Sigmoid colon (tissue), 6 donors: ENCODE measurements at regions not wholly inside any gene's neighbourhood (a gene's known extent, or its start where the extent isn't known, plus 50 kb on each side); places are given as distances from the start of the nearest gene placed in this dataset.

Experiments
- DNase-seq: peaks from one replicate; pipeline ENCODE4 v3.0.0-alpha.2; 2019
- H3K27ac ChIP-seq, 4 donors: fragments of 200-600 bp; sonication (generic); one replicate each; pipeline ENCODE4 v1.5.1; 2016 to 2019; ENCODE audit warnings: mild to moderate bottlenecking in 1 of 4
- H3K27me3 ChIP-seq, 3 donors: fragments of 200-600 bp; sonication (generic); one replicate each; pipeline ENCODE4 v1.5.1; 2019; ENCODE audit warnings: mild to moderate bottlenecking in 1 of 3
- H3K36me3 ChIP-seq, 4 donors: fragments of 200-600 bp; sonication (generic); one replicate each; pipeline ENCODE4 v1.5.1; 2016 to 2019
- H3K4me1 ChIP-seq, 4 donors: fragments of 200-600 bp; sonication (generic); one replicate each; pipeline ENCODE4 v1.5.1; 2017 to 2019
- H3K4me3 ChIP-seq, 4 donors: fragments of 200-600 bp; sonication (generic); one replicate each; pipeline ENCODE4 v1.5.1; 2017 to 2019; ENCODE audit warnings: mild to moderate bottlenecking in 2 of 4, moderate library complexity in 1 of 4
- H3K9me3 ChIP-seq, 4 donors: fragments of 200-600 bp in 3 of 4; sonication (generic) in 3 of 4; one replicate each; pipeline versions ENCODE4 v1.5.1 to v1.6.1; 2013 to 2019
- CTCF ChIP-seq, 4 experiments: fragments of 450-650 bp in 3 of 4; fragments of 200-600 bp in 1 of 4; IDR thresholded peaks; one replicate each; pipeline ENCODE4 v1.5.1; 2016 to 2019; ENCODE audit warnings: antibody characterized with exemption in 4 of 4, mild to moderate bottlenecking in 3 of 4, moderate library complexity in 2 of 4
- EP300 ChIP-seq, 4 donors: sonication (generic); formaldehyde crosslinking; IDR thresholded peaks; one replicate each; pipeline ENCODE4 v1.6.1; 2017; ENCODE audit warnings: antibody characterized with exemption in 4 of 4
- POLR2A ChIP-seq, 2 donors: fragments of 450-650 bp; IDR thresholded peaks; one replicate each; pipeline ENCODE4 v1.6.1; 2016; ENCODE audit warnings: antibody characterized with exemption in 2 of 2, mild to moderate bottlenecking in 2 of 2, moderate library complexity in 2 of 2
- POLR2AphosphoS5 ChIP-seq, 4 donors: sonication (generic); formaldehyde crosslinking; IDR thresholded peaks; one replicate each; pipeline ENCODE4 v1.6.1; 2017; ENCODE audit warnings: antibody characterized with exemption in 4 of 4
- WGBS, 2 donors: extraction: QIAGEN DNeasy Blood & Tissue Kit; methylation state at CpG; one replicate each; pipeline ENCODE4 v1.1.7; 2013; 5-methylcytosine and 5-hydroxymethylcytosine counted together
- intact Hi-C: fragments of 100-400 bp; cut with DNase I; formaldehyde crosslinking; loops from one replicate; pipeline ENCODE4 v1.15.1; 2023
- donor health status: healthy with polysubstance abuse.
- donor health status: healthy.

DNA sequence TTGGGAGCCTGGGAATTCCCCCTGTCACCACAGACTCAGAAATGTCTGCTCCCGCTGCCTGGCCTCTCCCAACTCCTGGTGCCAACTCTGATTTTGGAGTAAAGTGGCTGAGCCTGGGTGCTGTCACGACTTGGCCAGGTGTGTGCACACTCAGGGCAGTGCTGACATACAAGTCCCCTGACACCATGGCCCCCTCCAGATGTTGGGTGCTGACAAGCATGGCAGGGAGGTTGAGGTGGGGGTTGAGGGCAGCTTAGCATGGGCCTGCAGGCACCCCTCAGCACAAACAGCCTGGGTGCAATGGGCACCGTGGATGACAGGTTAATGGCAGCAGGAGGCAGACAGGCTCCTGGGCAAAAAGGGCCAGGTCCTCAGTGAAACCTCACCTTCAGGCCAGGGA, 511.2 kb downstream of the SQOR start:
- Histone ChIP-seq H3K27ac (no peak overlapping the region), H3K36me3 (no peaks in the 10 kb centered on the region), H3K9me3 (no peaks in the 10 kb centered on the region), H3K27me3 (no peaks in the 10 kb centered on the region), H3K4me3 (no peak overlapping the region), H3K4me1 (no peaks in the 10 kb centered on the region)
- no peak for TF ChIP-seq EP300 (IDR thresholded peaks at IDR 0.05)
- no peak for TF ChIP-seq POLR2A (IDR thresholded peaks at IDR 0.05)
- TF ChIP-seq POLR2AphosphoS5 (IDR thresholded peaks at IDR 0.05): no peak
- TF ChIP-seq CTCF (IDR thresholded peaks at IDR 0.05): no peak
- DNase-seq: no peak
- intact Hi-C loops: no loop called here
- 84 to 87% methylated on average over 3 of the region's 3 CpGs for WGBS, 2 donors

DNA sequence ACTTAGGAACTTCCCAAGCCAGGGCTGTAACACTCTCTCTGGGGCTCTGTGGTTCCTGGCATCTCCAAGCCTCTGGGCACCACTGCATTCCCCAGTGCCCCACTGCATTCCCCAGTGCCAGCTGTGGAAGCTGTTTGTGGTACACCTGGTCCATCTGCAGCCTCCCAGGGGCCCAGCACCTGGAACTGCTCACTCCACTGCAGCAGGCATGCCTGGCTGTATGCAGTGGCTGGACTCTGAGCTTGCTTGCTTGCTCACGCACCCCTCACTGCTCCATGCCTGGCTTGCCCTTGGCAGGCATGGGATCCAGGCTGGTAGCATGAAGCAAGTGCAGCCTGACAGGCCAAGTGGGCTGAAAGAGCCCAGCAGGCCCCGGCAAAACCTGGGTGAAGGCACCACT, 512.1 kb downstream of the SQOR start:
- TF ChIP-seq EP300 (IDR thresholded peaks at IDR 0.05) (no peak), POLR2AphosphoS5 (IDR thresholded peaks at IDR 0.05) (no peak), CTCF (IDR thresholded peaks at IDR 0.05) (no peak)
- Histone ChIP-seq H3K4me1 (no peaks in the 10 kb centered on the region), H3K27me3 (no peaks in the 10 kb centered on the region), H3K4me3 (no peak overlapping the region), H3K27ac (no peak overlapping the region), H3K36me3 (no peaks in the 10 kb centered on the region), H3K9me3 (no peaks in the 10 kb centered on the region)
- intact Hi-C loops: no loop called here
- no peak for DNase-seq
- WGBS, 2 donors: 93 to 94% methylated on average over 2 of the region's 2 CpGs

GRCh38 chr15:46151786-46152185, 517.0 kb downstream of the SQOR start:
- 71 to 83% methylated on average over 1 of the region's 1 CpG for WGBS, 2 donors
- intact Hi-C loops: no loop called here
- H3K4me1 ChIP-seq: no peaks in the 10 kb centered on the region

GRCh38 chr15:46166750-46167149, 531.9 kb downstream of the SQOR start:
- WGBS, 2 donors: 44 to 47% methylated on average over 1 of the region's 1 CpG
- H3K27ac ChIP-seq: no peak overlapping the region
- DNase-seq: no peak
- intact Hi-C loops: no loop called here
- no peak overlapping the region for H3K4me3 ChIP-seq
- no peak for TF ChIP-seq POLR2AphosphoS5 (IDR thresholded peaks at IDR 0.05)
- no peaks in the 10 kb centered on the region for H3K27me3 ChIP-seq
- no peaks in the 10 kb centered on the region for H3K36me3 ChIP-seq
- no peaks in the 10 kb centered on the region for H3K4me1 ChIP-seq
- H3K9me3 ChIP-seq: peaks cover 0 to 8% (median 6%) of the 10 kb centered on the region in 4 donors

More at GRCh38 chr15:46151786-46152185, 517.0 kb downstream of the SQOR start:
- no peaks in the 10 kb centered on the region for H3K36me3 ChIP-seq
- no peak overlapping the region for H3K27ac ChIP-seq
- no peak for DNase-seq
- no peaks in the 10 kb centered on the region for H3K27me3 ChIP-seq
- TF ChIP-seq CTCF (IDR thresholded peaks at IDR 0.05) (no peak), EP300 (IDR thresholded peaks at IDR 0.05) (no peak), POLR2AphosphoS5 (IDR thresholded peaks at IDR 0.05) (no peak), POLR2A (IDR thresholded peaks at IDR 0.05) (no peak)
- H3K9me3 ChIP-seq: no peaks in the 10 kb centered on the region
- no peak overlapping the region for H3K4me3 ChIP-seq

GRCh38 chr15:46170326-46170725, 535.5 kb downstream of the SQOR start:
- 90 to 92% methylated on average over 3 of the region's 3 CpGs for WGBS, 2 donors
- Histone ChIP-seq H3K27me3 (no peaks in the 10 kb centered on the region), H3K27ac (no peak overlapping the region), H3K9me3 (peaks cover 0 to 6% (median 5%) of the 10 kb centered on the region in 4 donors), H3K4me1 (no peaks in the 10 kb centered on the region), H3K36me3 (no peaks in the 10 kb centered on the region), H3K4me3 (no peak overlapping the region)
- DNase-seq: no peak
- intact Hi-C loops: no loop called here
- TF ChIP-seq EP300 (IDR thresholded peaks at IDR 0.05): no peak
- TF ChIP-seq POLR2A (IDR thresholded peaks at IDR 0.05): no peak
- TF ChIP-seq CTCF (IDR thresholded peaks at IDR 0.05): no peak
- no peak for TF ChIP-seq POLR2AphosphoS5 (IDR thresholded peaks at IDR 0.05)
